Panc1 (cell line): ENCODE measurements at regions not wholly inside any gene's neighbourhood (a gene's known extent, or its start where the extent isn't known, plus 50 kb on each side); places are given as distances from the start of the nearest gene placed in this dataset.

ENCODE experiments used
- ATAC-seq: fragments of 200-7000 bp; cut with Tn5 transposase; 2 replicates; pipeline ENCODE4 v1.9.1; 2020; ENCODE audit warnings: mild to moderate bottlenecking, moderate library complexity
- BruUV-seq: library from RNA; stranded (reverse); fragments of 400-500 nt; replicated peaks from 2 replicates; lab custom pipeline; 2021; lab: Mats Ljungman, UMichigan
- CTCF ChIA-PET: fragments of 300-600 bp; sonication (Branson Sonifier 250); formaldehyde crosslinking; loops from one replicate; lab custom pipeline; 2022; ENCODE audit warnings: antibody characterized with exemption; lab: Charles Lee
- POLR2A ChIA-PET: fragments of 300-600 bp; sonication (Branson Sonifier 250); formaldehyde crosslinking; loops from one replicate; lab custom pipeline; 2022; ENCODE audit warnings: antibody characterized with exemption; lab: Charles Lee
- DNase-seq: peaks from one replicate; pipeline ENCODE4 v3.0.0-alpha.2; 2010; ENCODE audit warnings: low read depth, low spot score
- H3K27ac ChIP-seq: 2 replicates; pipeline ENCODE4 v1.5.1; 2011; ENCODE audit warnings: mild to moderate bottlenecking, low read length, inconsistent platforms
- H3K27me3 ChIP-seq: fragments of 200-500 bp; sonication (Bioruptor generic); 2 replicates; pipeline ENCODE4 v1.6.0; 2014; ENCODE audit warnings: low read length, inconsistent platforms; ENCODE audit not compliant: control insufficient read depth, insufficient read depth
- H3K36me3 ChIP-seq: fragments of 200-500 bp; sonication (Bioruptor generic); 2 replicates; pipeline ENCODE4 v1.5.1; 2014; ENCODE audit warnings: inconsistent platforms, mild to moderate bottlenecking, low read length, moderate library complexity; ENCODE audit not compliant: control insufficient read depth, insufficient read depth
- H3K4me1 ChIP-seq: 2 replicates; pipeline ENCODE4 v1.5.1; 2011; ENCODE audit warnings: inconsistent platforms, mild to moderate bottlenecking, low read length, moderate library complexity; ENCODE audit not compliant: control insufficient read depth, insufficient read depth
- H3K4me3 ChIP-seq, 2 experiments: 2 replicates each; pipeline ENCODE4 v1.5.1; 2011 to 2012; ENCODE audit warnings: low read depth in 2 of 2, low read length in 2 of 2, mild to moderate bottlenecking in 2 of 2, inconsistent platforms in 1 of 2, moderate library complexity in 1 of 2
- H3K9me3 ChIP-seq: fragments of 200-500 bp; sonication (Bioruptor generic); 2 replicates; pipeline ENCODE4 v1.5.1; 2014; ENCODE audit warnings: low read depth, mild to moderate bottlenecking, inconsistent platforms, low read length, moderate library complexity; ENCODE audit not compliant: control insufficient read depth, insufficient read depth
- CTCF ChIP-seq: fragments of 450-650 bp; IDR thresholded peaks from 2 replicates; pipeline ENCODE4 v1.5.1; 2017; ENCODE audit warnings: mild to moderate bottlenecking
- POLR2AphosphoS5 ChIP-seq: IDR thresholded peaks from 2 replicates; pipeline ENCODE4 v1.6.1; 2012; ENCODE audit warnings: mild to moderate bottlenecking, low read depth, low read length, moderate library complexity
- REST ChIP-seq, 2 experiments: IDR thresholded peaks; 2 replicates each; pipeline ENCODE4 v1.6.1; 2011 to 2012; ENCODE audit warnings: low read depth in 2 of 2, control low read depth in 1 of 2, low read length in 1 of 2, mild to moderate bottlenecking in 1 of 2, moderate library complexity in 1 of 2; ENCODE audit not compliant: insufficient read depth in 1 of 2
- SIN3A ChIP-seq: IDR thresholded peaks from 2 replicates; pipeline ENCODE4 v1.6.1; 2012; ENCODE audit warnings: low read depth, mild to moderate bottlenecking, low read length, moderate library complexity, borderline replicate concordance; ENCODE audit not compliant: insufficient read depth
- TCF7L2 ChIP-seq: IDR thresholded peaks from 2 replicates; pipeline ENCODE4 v1.6.1; 2011; ENCODE audit warnings: mild to moderate bottlenecking, low read depth, low read length, inconsistent platforms
- in situ Hi-C: cut with HindIII; loops from 2 replicates; pipeline ENCODE4 v1.10.0; 2016; ENCODE audit warnings: low sequenced_read_pairs, low pct_unique_long_range_greater_than_20kb
- intact Hi-C: fragments of 100-400 bp; cut with micrococcal nuclease; formaldehyde crosslinking; loops from one replicate; pipeline ENCODE4 v1.10.0; 2022; ENCODE audit not compliant: unreplicated experiment

GRCh38 chr12:42780671-42781070 is 191.1 kb upstream of the PRICKLE1 start:
- H3K36me3 ChIP-seq, result no peaks in the 10 kb centered on the region
- ATAC-seq, result no peak

GRCh38 chr12:42779186-42779859 is 189.8 kb upstream of the PRICKLE1 start:
- DNase-seq (no peak), ATAC-seq (no peak)
- ChIA-PET POLR2A (no interaction called here), CTCF (no interaction called here)
- intact Hi-C loops (no loop called here), in situ Hi-C loops (no loop called here)
- H3K4me1 ChIP-seq, result no peaks in the 10 kb centered on the region; the same call in 1 of the 2 replicates
- no peaks in the 10 kb centered on the region for H3K9me3 ChIP-seq
- H3K4me3 ChIP-seq, result no peak overlapping the region
- no peak overlapping the region; the same call in 1 of the 2 replicates for H3K27ac ChIP-seq
- H3K27me3 ChIP-seq, result no peaks in the 10 kb centered on the region
- no peaks in the 10 kb centered on the region for H3K36me3 ChIP-seq
- BruUV-seq, result no TSS peak
- TF ChIP-seq POLR2AphosphoS5 (no peak), REST (IDR thresholded peaks at IDR 0.05; ENCODE audit: insufficient read depth in 1 of 2, low read depth in 2 of 2, low read length in 1 of 2) (no peak), TCF7L2 (no peak), SIN3A (no peak), CTCF (no peak)

More at GRCh38 chr12:42780671-42781070, 191.1 kb upstream of the PRICKLE1 start:
- intact Hi-C loops (no loop called here), in situ Hi-C loops (no loop called here)
- DNase-seq, result no peak
- Histone ChIP-seq H3K27me3 (no peaks in the 10 kb centered on the region), H3K4me1 (no peaks in the 10 kb centered on the region; the same call in 1 of the 2 replicates), H3K27ac (no peak overlapping the region), H3K4me3 (no peak overlapping the region), H3K9me3 (no peaks in the 10 kb centered on the region)
- no TSS peak for BruUV-seq
- ChIA-PET CTCF (no interaction called here), POLR2A (no interaction called here)
- no peak for TF ChIP-seq CTCF
- TF ChIP-seq TCF7L2, result no peak
- no peak for TF ChIP-seq SIN3A
- no peak for TF ChIP-seq REST (IDR thresholded peaks at IDR 0.05; ENCODE audit: insufficient read depth in 1 of 2, low read depth in 2 of 2, low read length in 1 of 2)
- TF ChIP-seq POLR2AphosphoS5, result no peak
